ENCODE measurements at regions not wholly inside any gene's neighbourhood (a gene's known extent, or its start where the extent isn't known, plus 50 kb on each side); places are given as distances from the start of the nearest gene placed in this dataset.
"Not testable (repeated sequence)": the region's sequence is repeated elsewhere in the genome, so short reads cannot be mapped to it uniquely, and the experiment has no call there.

GRCh38 chr12:104906695-104907094 is 51.4 kb downstream of the SLC41A2 start:
- Histone ChIP-seq H3K27me3 (ENCODE audit: low read depth) (no peaks in the 10 kb centered on the region), H3K36me3 (no peaks in the 10 kb centered on the region), H3K4me3 (no peak overlapping the region), H3K9me3 (replicated peaks) (no peaks in the 10 kb centered on the region), H3K27ac (replicated peaks) (no peak overlapping the region), H3K4me1 (no peaks in the 10 kb centered on the region)
- no peak for DNase-seq
- intact Hi-C loops (cut with micrococcal nuclease): no loop called here
- no peak for TF ChIP-seq CTCF (IDR thresholded peaks at IDR 0.05; ENCODE audit: borderline replicate concordance)

GRCh38 chr12:104905446-104905845 is 52.6 kb downstream of the SLC41A2 start:
- DNase-seq; H3K36me3 ChIP-seq; intact Hi-C loops (cut with micrococcal nuclease): not testable (repeated sequence)

GRCh38 chr12:104903648-104904423 is 54.3 kb downstream of the SLC41A2 start:
- Histone ChIP-seq H3K36me3 (peaks cover 4% of the 10 kb centered on the region), H3K27me3 (ENCODE audit: low read depth) (no peaks in the 10 kb centered on the region), H3K9me3 (replicated peaks) (peaks cover 11% of the 10 kb centered on the region), H3K4me3 (no peak overlapping the region), H3K27ac (replicated peaks) (no peak overlapping the region), H3K4me1 (no peaks in the 10 kb centered on the region)
- DNase-seq: no peak
- no peak for TF ChIP-seq CTCF (IDR thresholded peaks at IDR 0.05; ENCODE audit: borderline replicate concordance)
- intact Hi-C loops (cut with micrococcal nuclease): no loop called here

More at GRCh38 chr12:104905446-104905845, 52.6 kb downstream of the SLC41A2 start:
- H3K4me1 ChIP-seq; H3K27me3 ChIP-seq (ENCODE audit: low read depth); H3K9me3 ChIP-seq (replicated peaks); H3K27ac ChIP-seq (replicated peaks); H3K4me3 ChIP-seq: not testable (repeated sequence)

- H3K9me3 ChIP-seq (replicated peaks): peaks cover 15% of the 10 kb centered on the region
- intact Hi-C loops (cut with micrococcal nuclease): no loop called here
- H3K27me3 ChIP-seq (ENCODE audit: low read depth): no peaks in the 10 kb centered on the region
- H3K4me3 ChIP-seq: no peak overlapping the region
- TF ChIP-seq CTCF (IDR thresholded peaks at IDR 0.05; ENCODE audit: borderline replicate concordance): no peak
- DNase-seq: no peak
- peaks cover 4% of the 10 kb centered on the region for H3K36me3 ChIP-seq
- H3K27ac ChIP-seq (replicated peaks): no peak overlapping the region
- H3K4me1 ChIP-seq: no peaks in the 10 kb centered on the region
These were observed 56.0 kb downstream of the SLC41A2 start for GRCh38 chr12:104902125-104902524.

- Histone ChIP-seq H3K27ac (replicated peaks) (no peak overlapping the region), H3K36me3 (peaks cover 4% of the 10 kb centered on the region), H3K4me1 (no peaks in the 10 kb centered on the region), H3K27me3 (ENCODE audit: low read depth) (no peaks in the 10 kb centered on the region), H3K4me3 (no peak overlapping the region), H3K9me3 (replicated peaks) (peaks cover 15% of the 10 kb centered on the region)
- no peak for TF ChIP-seq CTCF (IDR thresholded peaks at IDR 0.05; ENCODE audit: borderline replicate concordance)
- no peak for DNase-seq
- intact Hi-C loops (cut with micrococcal nuclease): no loop called here
These were observed 61.4 kb downstream of the SLC41A2 start for GRCh38 chr12:104896710-104897109.

GRCh38 chr12:104896146-104896545 is 61.9 kb downstream of the SLC41A2 start:
- TF ChIP-seq CTCF (IDR thresholded peaks at IDR 0.05; ENCODE audit: borderline replicate concordance): no peak
- H3K27ac ChIP-seq (replicated peaks): no peak overlapping the region
- H3K27me3 ChIP-seq (ENCODE audit: low read depth): no peaks in the 10 kb centered on the region
- intact Hi-C loops (cut with micrococcal nuclease): no loop called here
- H3K4me3 ChIP-seq: no peak overlapping the region
- peaks cover 15% of the 10 kb centered on the region for H3K9me3 ChIP-seq (replicated peaks)
- peaks cover 4% of the 10 kb centered on the region for H3K36me3 ChIP-seq
- H3K4me1 ChIP-seq: no peaks in the 10 kb centered on the region
- no peak for DNase-seq
